T-helper 2 cell treated with Interferon-gamma antibody and Interleukin-4, amounts not matched to agents 5 μg/mL and 100 μg/mL, for 36 hours (primary cell): ENCODE measurements at regions not wholly inside any gene's neighbourhood (a gene's known extent, or its start where the extent isn't known, plus 50 kb on each side); places are given as distances from the start of the nearest gene placed in this dataset.
"Not testable (repeated sequence)": the region's sequence is repeated elsewhere in the genome, so short reads cannot be mapped to it uniquely, and the experiment has no call there.

Source experiments
- DNase-seq: peaks from one replicate; pipeline ENCODE4 v3.0.0; 2021; ENCODE audit warnings: low spot score
- H3K27ac Mint-ChIP-seq: one replicate; pipeline ENCODE4 v1.8.0; 2021; ENCODE audit warnings: mild to moderate bottlenecking, mixed read lengths
- H3K27me3 Mint-ChIP-seq: one replicate; pipeline ENCODE4 v1.8.0; 2021; ENCODE audit warnings: low read depth, mixed read lengths
- H3K36me3 Mint-ChIP-seq: one replicate; pipeline ENCODE4 v1.8.0; 2021; ENCODE audit warnings: low read depth, mixed read lengths
- H3K4me1 Mint-ChIP-seq: one replicate; pipeline ENCODE4 v1.8.0; 2021; ENCODE audit warnings: low read depth, mixed read lengths
- H3K4me3 Mint-ChIP-seq: one replicate; pipeline ENCODE4 v1.8.0; 2022; ENCODE audit warnings: mild to moderate bottlenecking, moderate library complexity, mixed read lengths
- H3K9me3 Mint-ChIP-seq: one replicate; pipeline ENCODE4 v1.8.0; 2021; ENCODE audit warnings: mixed read lengths

GRCh38 chr1:145504310-145504709 lies 78.9 kb upstream of the NBPF20 start:
- not testable (repeated sequence) for H3K27ac Mint-ChIP-seq, H3K36me3 Mint-ChIP-seq, H3K4me3 Mint-ChIP-seq, H3K9me3 Mint-ChIP-seq, H3K27me3 Mint-ChIP-seq, H3K4me1 Mint-ChIP-seq, DNase-seq

DNA sequence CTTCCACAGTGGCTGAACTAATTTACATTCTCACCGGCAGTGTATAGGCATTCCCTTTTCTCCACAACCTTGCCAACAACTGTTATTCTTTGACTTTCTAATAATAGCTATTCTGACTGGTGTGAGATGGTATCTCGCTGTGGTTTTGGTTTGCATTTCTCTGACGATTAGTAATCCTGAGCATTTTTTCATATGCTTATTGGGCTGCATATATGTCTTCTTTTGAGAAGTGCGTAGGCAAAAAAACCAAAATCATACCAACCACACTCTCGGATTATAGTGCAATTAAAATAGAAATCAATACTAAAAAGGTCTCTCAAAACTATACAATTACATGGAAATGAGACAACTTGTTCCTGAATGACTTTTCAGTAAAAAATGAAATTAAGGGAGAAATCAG lies 74.8 kb upstream of the NBPF20 start:
- not testable (repeated sequence) for H3K4me1 Mint-ChIP-seq, H3K9me3 Mint-ChIP-seq, H3K36me3 Mint-ChIP-seq, DNase-seq, H3K27me3 Mint-ChIP-seq, H3K27ac Mint-ChIP-seq, H3K4me3 Mint-ChIP-seq

DNA sequence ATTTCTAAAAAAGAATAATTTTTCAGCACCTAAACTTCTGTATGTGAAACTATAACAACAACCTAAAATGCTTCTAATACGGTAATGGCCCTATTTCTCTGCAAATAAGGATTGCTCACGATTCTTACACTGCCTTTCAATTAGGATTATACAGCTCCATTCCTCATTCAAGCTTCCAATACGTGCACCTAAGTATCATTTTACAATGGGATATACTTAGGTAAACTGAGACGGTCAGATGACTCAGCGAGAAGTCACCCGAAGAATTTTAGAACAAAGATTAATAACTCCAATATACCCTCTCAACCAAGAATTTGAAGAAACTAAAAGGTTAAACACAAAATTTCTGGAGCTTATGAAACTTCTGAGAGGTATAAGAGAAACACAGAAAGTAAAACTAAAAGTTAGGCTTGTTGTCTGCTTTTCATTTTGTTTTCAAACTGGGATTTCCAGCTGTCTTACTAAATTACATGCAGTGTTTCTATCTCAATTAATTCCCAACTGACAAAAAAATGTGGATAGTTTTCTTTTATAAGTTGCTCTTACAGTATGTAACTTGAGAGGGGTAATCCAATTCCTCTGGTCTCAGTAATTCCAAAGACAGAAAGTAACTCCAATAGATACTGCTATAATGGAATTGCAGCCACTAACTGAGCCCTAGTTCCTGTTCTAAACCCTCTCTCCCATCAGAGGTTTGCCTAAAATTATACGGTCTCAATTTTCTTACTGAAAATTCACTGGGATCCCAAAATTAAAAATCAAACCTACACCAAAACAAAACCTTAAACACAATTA lies 69.9 kb upstream of the NBPF20 start:
- H3K27ac Mint-ChIP-seq, H3K4me3 Mint-ChIP-seq, H3K27me3 Mint-ChIP-seq, H3K9me3 Mint-ChIP-seq, H3K4me1 Mint-ChIP-seq, DNase-seq, H3K36me3 Mint-ChIP-seq: not testable (repeated sequence)

- H3K4me3 Mint-ChIP-seq, result peak overlapping the region; percentile 64
- DNase-seq, H3K4me1 Mint-ChIP-seq: not testable (repeated sequence)
Observed at GRCh38 chr1:145488193-145488933, 63.0 kb upstream of the NBPF20 start.

GRCh38 chr1:145487156-145487555 lies 61.8 kb upstream of the NBPF20 start:
- DNase-seq, H3K4me1 Mint-ChIP-seq, H3K27ac Mint-ChIP-seq, H3K9me3 Mint-ChIP-seq, H3K36me3 Mint-ChIP-seq: not testable (repeated sequence)
- Mint-ChIP-seq H3K27me3 (peaks cover 17% of the 10 kb centered on the region), H3K4me3 (peak overlapping the region; percentile 46)

More at GRCh38 chr1:145488193-145488933, 63.0 kb upstream of the NBPF20 start:
- peaks cover 12% of the 10 kb centered on the region for H3K27me3 Mint-ChIP-seq
- H3K27ac Mint-ChIP-seq, H3K36me3 Mint-ChIP-seq, H3K9me3 Mint-ChIP-seq: not testable (repeated sequence)

- H3K36me3 Mint-ChIP-seq, H3K4me1 Mint-ChIP-seq, H3K4me3 Mint-ChIP-seq, DNase-seq, H3K9me3 Mint-ChIP-seq, H3K27ac Mint-ChIP-seq: not testable (repeated sequence)
- H3K27me3 Mint-ChIP-seq, result peaks cover 16% of the 10 kb centered on the region
Observed at GRCh38 chr1:145484257-145484656, 58.9 kb upstream of the NBPF20 start.

DNA sequence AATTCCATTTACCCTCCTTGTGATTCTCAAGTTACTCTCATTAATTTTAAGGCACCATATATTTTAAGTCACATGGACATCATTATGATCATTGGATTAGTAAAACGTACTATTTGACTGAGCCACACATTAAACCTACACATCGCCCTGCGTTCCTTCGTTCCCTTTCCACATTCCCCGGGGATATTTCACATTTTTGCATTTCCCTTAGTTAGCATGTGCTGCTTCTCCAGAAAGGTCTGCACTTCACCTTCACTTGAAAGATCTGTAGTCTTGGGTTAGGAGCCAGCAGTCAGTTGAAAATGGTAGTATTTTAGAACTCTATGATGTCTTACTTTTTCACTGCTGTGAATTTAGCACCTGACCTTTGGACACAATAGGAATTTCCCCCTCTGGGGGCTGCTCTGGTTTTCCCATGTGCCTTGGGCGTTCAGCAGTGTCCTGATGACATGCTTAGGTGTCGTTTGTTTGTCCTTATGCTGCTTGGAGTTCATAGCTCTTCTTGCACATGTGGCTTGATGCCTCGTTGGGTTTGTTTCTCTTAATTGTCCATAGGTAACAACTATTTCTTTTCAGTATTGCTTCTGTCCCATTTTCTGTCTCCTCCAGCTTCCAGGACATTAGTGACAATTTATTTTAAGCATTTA lies 56.9 kb upstream of the NBPF20 start:
- not testable (repeated sequence) for H3K4me1 Mint-ChIP-seq, H3K27ac Mint-ChIP-seq

DNA sequence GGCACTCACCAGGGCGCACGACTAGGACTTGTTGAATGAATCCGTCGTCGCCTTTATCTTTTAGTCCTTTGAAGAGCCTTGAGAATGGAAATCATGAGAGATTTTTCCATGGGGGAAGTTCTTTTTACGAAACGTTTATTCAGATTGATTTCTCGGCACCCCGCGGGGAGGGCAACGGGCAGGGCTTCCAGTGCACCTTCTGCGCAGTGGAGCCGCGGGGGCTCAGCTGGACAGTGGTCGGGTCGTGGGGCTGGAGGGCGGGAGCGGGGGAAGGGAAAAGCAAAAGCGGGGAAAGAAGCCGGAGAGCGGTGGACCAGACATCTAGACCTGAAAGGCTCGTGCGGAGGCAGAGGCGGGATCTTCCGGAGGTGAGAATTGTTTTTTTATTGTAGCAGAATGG lies 50.6 kb upstream of the NBPF20 start:
- Mint-ChIP-seq H3K27me3 (peaks cover 20% of the 10 kb centered on the region), H3K4me3 (peak overlapping the region; percentile 72)
- not testable (repeated sequence) for DNase-seq, H3K27ac Mint-ChIP-seq, H3K36me3 Mint-ChIP-seq, H3K4me1 Mint-ChIP-seq, H3K9me3 Mint-ChIP-seq

More for the DNA sequence above, 56.9 kb upstream of the NBPF20 start:
- not testable (repeated sequence) for H3K9me3 Mint-ChIP-seq, H3K36me3 Mint-ChIP-seq, DNase-seq, H3K4me3 Mint-ChIP-seq
- peaks cover 17% of the 10 kb centered on the region for H3K27me3 Mint-ChIP-seq

- not testable (repeated sequence) for H3K27ac Mint-ChIP-seq, DNase-seq, H3K9me3 Mint-ChIP-seq, H3K36me3 Mint-ChIP-seq, H3K4me1 Mint-ChIP-seq
- Mint-ChIP-seq H3K4me3 (peak overlapping the region; percentile 72), H3K27me3 (peaks cover 20% of the 10 kb centered on the region)
Observed at GRCh38 chr1:145475369-145475915, 50.0 kb upstream of the NBPF20 start.
